ENCODE measurements at regions not wholly inside any gene's neighbourhood (a gene's known extent, or its start where the extent isn't known, plus 50 kb on each side); places are given as distances from the start of the nearest gene placed in this dataset.

DNA sequence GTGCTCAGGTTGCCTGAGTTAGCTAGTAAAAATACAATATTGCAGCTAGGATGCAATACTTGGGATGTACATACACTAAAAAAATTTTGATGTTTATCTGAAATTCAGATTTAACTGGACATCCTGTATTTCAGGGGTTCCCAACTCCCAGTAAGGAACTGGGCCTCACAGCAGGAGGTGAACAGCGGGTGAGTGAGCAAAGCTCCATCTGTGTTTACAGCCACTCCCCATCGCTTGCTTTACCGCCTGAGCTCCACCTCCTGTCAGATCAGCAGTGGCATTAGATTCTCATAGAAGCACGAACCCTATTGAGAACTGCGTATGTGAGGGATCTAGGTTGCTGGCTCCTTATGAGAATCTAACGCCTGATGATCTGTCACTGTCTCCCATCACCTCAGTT, 285.1 kb upstream of the PROK2 start:
- DNase-seq (no peak), ATAC-seq (ENCODE audit: low read depth) (no peak)
- BruUV-seq (replicated peaks): no TSS peak
- H3K9ac ChIP-seq (ENCODE audit: low read depth, low read length): no peak overlapping the region
- 60% methylated on average over 3 of the region's 6 CpGs; no CpG with 5 or more reads in 1 of the 2 experiments for WGBS, 2 experiments (ENCODE audit: extremely low coverage in 2 of 2, insufficient read length in 1 of 2)
- H3K4ac ChIP-seq (ENCODE audit: low read depth, low read length): no peak overlapping the region
- H3K14ac ChIP-seq (replicated peaks; ENCODE audit: low read depth, low read length): no peak overlapping the region
- H3K56ac ChIP-seq (ENCODE audit: extremely low read depth, insufficient read depth, low read length): no peak overlapping the region
- dilution Hi-C loops (cut with HindIII; ENCODE audit: low sequenced_read_pairs, unreplicated experiment): no loop called here
- POLR2A ChIA-PET (ENCODE audit: unreplicated experiment): no interaction called here
- H4K5ac ChIP-seq (ENCODE audit: low read depth, low read length): no peak overlapping the region
- H3K23ac ChIP-seq (ENCODE audit: low read depth, low read length): no peak overlapping the region
- H3K36me3 ChIP-seq (ENCODE audit: control insufficient read depth, insufficient read depth, low read length): no peaks in the 10 kb centered on the region
- H2BK5ac ChIP-seq (ENCODE audit: low read depth, low read length, poor library complexity, severe bottlenecking): no peak overlapping the region
- no peaks in the 10 kb centered on the region for H3K79me1 ChIP-seq (ENCODE audit: low read depth in 1 of 2, low read length in 2 of 2)
- H3K4me2 ChIP-seq (ENCODE audit: low read depth, low read length): no peak overlapping the region
- H4K8ac ChIP-seq (ENCODE audit: low read depth in 2 of 2, low read length in 2 of 2): no peak overlapping the region
- no peaks in the 10 kb centered on the region for H3K4me1 ChIP-seq (ENCODE audit: control insufficient read depth, insufficient read depth, low read length)
- no peak overlapping the region for H2BK15ac ChIP-seq (ENCODE audit: low read depth, low read length)
- no peak overlapping the region for H2AK5ac ChIP-seq (ENCODE audit: low read depth, low read length)
- no peak overlapping the region for H3K18ac ChIP-seq (ENCODE audit: low read depth, low read length)
- H4K91ac ChIP-seq (ENCODE audit: insufficient read depth, low read depth, low read length): no peak overlapping the region
- in situ Hi-C loops (cut with MboI; ENCODE audit: low sequenced_read_pairs): no loop called here
- H3K27ac ChIP-seq (ENCODE audit: insufficient read depth, low read length): no peak overlapping the region
- TF ChIP-seq NFE2L2 (IDR thresholded peaks at IDR 0.05; ENCODE audit: low read depth, low read length): no peak
- no peak for TF ChIP-seq CEBPB (IDR thresholded peaks at IDR 0.05; ENCODE audit: low read depth, low read length)
- no peak for TF ChIP-seq FOS (IDR thresholded peaks at IDR 0.05; ENCODE audit: low read depth, low read length)
- TF ChIP-seq MXI1 (IDR thresholded peaks at IDR 0.05; ENCODE audit: borderline replicate concordance, low read depth, low read length): no peak
- TF ChIP-seq CHD1 (IDR thresholded peaks at IDR 0.05; ENCODE audit: low read depth, low read length): no peak
- no peak for TF ChIP-seq RFX5 (IDR thresholded peaks at IDR 0.05; ENCODE audit: low read depth, low read length)
- TF ChIP-seq, protein P1, sequence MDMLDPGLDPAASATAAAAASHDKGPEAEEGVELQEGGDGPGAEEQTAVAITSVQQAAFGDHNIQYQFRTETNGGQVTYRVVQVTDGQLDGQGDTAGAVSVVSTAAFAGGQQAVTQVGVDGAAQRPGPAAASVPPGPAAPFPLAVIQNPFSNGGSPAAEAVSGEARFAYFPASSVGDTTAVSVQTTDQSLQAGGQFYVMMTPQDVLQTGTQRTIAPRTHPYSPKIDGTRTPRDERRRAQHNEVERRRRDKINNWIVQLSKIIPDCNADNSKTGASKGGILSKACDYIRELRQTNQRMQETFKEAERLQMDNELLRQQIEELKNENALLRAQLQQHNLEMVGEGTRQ (IDR thresholded peaks at IDR 0.05; ENCODE audit: low read depth, low read length): no peak
- no peak for TF ChIP-seq SMC3 (IDR thresholded peaks at IDR 0.05; ENCODE audit: low read depth, low read length)
- no peak for TF ChIP-seq RCOR1 (IDR thresholded peaks at IDR 0.05; ENCODE audit: insufficient replicate concordance, low read length)
- no peak for TF ChIP-seq BHLHE40 (IDR thresholded peaks at IDR 0.05; ENCODE audit: low read depth, low read length)
- no peak for TF ChIP-seq POLR2A (IDR thresholded peaks at IDR 0.05; ENCODE audit: low read depth, low read length)
- no peak for TF ChIP-seq MAZ (IDR thresholded peaks at IDR 0.05; ENCODE audit: borderline replicate concordance, low read depth, low read length)
- no peak for TF ChIP-seq MAFK (IDR thresholded peaks at IDR 0.05; ENCODE audit: low read depth, low read length)
- H2BK20ac ChIP-seq (ENCODE audit: low read depth, low read length): no peak overlapping the region
- CTCF ChIA-PET: no interaction called here
- no peaks in the 10 kb centered on the region for H3K9me1 ChIP-seq (ENCODE audit: insufficient read depth, low read length)
- no peak overlapping the region for H2AFZ ChIP-seq (replicated peaks; ENCODE audit: low read length, poor library complexity)
- no peak overlapping the region for H2AK9ac ChIP-seq (replicated peaks; ENCODE audit: low read depth, low read length, poor library complexity)
- H2BK120ac ChIP-seq (ENCODE audit: low read depth, low read length): no peak overlapping the region
- H3K27me3 ChIP-seq (ENCODE audit: control insufficient read depth, insufficient read depth, low read length): peaks cover 4% of the 10 kb centered on the region
- no peaks in the 10 kb centered on the region for H4K20me1 ChIP-seq (ENCODE audit: insufficient read depth, low read length)
- H3K9me3 ChIP-seq (ENCODE audit: control insufficient read depth, insufficient read depth, low read length): no peaks in the 10 kb centered on the region
- intact Hi-C loops (cut with micrococcal nuclease): no loop called here
- H3K4me3 ChIP-seq (ENCODE audit: insufficient read depth, low read depth, low read length): no peak overlapping the region

Measured in IMR-90 (cell line).